Breast epithelium (tissue), 4 donors: ENCODE measurements at regions not wholly inside any gene's neighbourhood (a gene's known extent, or its start where the extent isn't known, plus 50 kb on each side); places are given as distances from the start of the nearest gene placed in this dataset.
"Not testable (repeated sequence)": the region's sequence is repeated elsewhere in the genome, so short reads cannot be mapped to it uniquely, and the experiment has no call there.

Experiments
- DNase-seq, 2 donors: peaks; one replicate each; pipeline ENCODE4 v3.0.0-alpha.2; 2019; ENCODE audit warnings: low spot score in 2 of 2
- H3K27ac ChIP-seq, 2 donors: fragments of 200-600 bp; sonication (generic) in 1 of 2; one replicate each; pipeline ENCODE4 v1.5.1; 2016 to 2019; ENCODE audit warnings: mild to moderate bottlenecking in 1 of 2
- H3K27me3 ChIP-seq, 2 donors: fragments of 200-600 bp; sonication (generic) in 1 of 2; one replicate each; pipeline versions ENCODE4 v1.5.1 to v1.6.0; 2017 to 2019; ENCODE audit warnings: control low read depth in 1 of 2, mild to moderate bottlenecking in 1 of 2
- H3K36me3 ChIP-seq: fragments of 200-600 bp; one replicate; pipeline ENCODE4 v1.5.1; 2019
- H3K4me1 ChIP-seq, 2 donors: fragments of 200-600 bp; sonication (generic); one replicate each; pipeline ENCODE4 v1.5.1; 2016 to 2019; ENCODE audit warnings: control low read depth in 1 of 2
- H3K4me3 ChIP-seq, 3 donors: fragments of 200-600 bp; sonication (generic); 1 replicate in 2 of 3; 2 replicates in 1 of 3; pipeline ENCODE4 v1.5.1; 2016 to 2019; ENCODE audit warnings: mild to moderate bottlenecking in 3 of 3, moderate library complexity in 2 of 3
- H3K9me3 ChIP-seq, 2 donors: fragments of 200-600 bp; sonication (generic) in 1 of 2; one replicate each; pipeline ENCODE4 v1.5.1; 2016 to 2019; ENCODE audit warnings: control low read depth in 1 of 2
- POLR2A ChIP-seq: fragments of 450-650 bp; IDR thresholded peaks from one replicate; pipeline ENCODE4 v1.6.1; 2016; ENCODE audit warnings: antibody characterized with exemption, mild to moderate bottlenecking, moderate library complexity
- POLR2AphosphoS5 ChIP-seq, 3 donors: sonication (generic); formaldehyde crosslinking; IDR thresholded peaks; one replicate each; pipeline ENCODE4 v1.6.1; 2017; ENCODE audit warnings: antibody characterized with exemption in 3 of 3
- intact Hi-C: fragments of 100-400 bp; cut with DNase I; formaldehyde crosslinking; loops from one replicate; pipeline ENCODE4 v1.15.1; 2023; ENCODE audit warnings: low total_unique reads
- TF ChIP-seq, protein P1 (sequence below), 3 donors: fragments of 450-650 bp; IDR thresholded peaks; one replicate each; pipeline ENCODE4 v1.5.1; 2016 to 2017; ENCODE audit warnings: antibody characterized with exemption in 3 of 3, mild to moderate bottlenecking in 3 of 3, moderate library complexity in 3 of 3

DNA sequence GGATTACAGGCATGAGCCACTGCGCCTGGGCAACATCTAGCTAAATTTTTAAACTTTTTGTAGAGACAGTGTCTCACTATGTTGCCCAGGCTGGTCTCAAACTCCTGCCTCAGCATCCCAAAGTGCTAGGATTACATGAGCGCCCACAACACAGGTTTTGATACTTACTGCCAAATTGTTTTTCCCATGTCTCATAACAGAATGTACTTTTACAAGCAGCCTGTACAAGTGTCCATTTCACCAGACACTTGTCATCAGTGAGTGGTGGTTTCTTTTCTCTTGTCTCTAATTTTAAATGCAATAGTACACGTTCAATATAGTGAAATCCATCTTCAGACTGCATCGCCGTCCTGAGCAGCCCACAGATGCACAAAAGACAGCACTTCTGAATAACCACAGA lies 116.4 kb upstream of the LYZL2 start:
- no peak for DNase-seq
- H3K4me3 ChIP-seq, result no peak overlapping the region
- no peaks in the 10 kb centered on the region for H3K27me3 ChIP-seq
- TF ChIP-seq, protein P1, sequence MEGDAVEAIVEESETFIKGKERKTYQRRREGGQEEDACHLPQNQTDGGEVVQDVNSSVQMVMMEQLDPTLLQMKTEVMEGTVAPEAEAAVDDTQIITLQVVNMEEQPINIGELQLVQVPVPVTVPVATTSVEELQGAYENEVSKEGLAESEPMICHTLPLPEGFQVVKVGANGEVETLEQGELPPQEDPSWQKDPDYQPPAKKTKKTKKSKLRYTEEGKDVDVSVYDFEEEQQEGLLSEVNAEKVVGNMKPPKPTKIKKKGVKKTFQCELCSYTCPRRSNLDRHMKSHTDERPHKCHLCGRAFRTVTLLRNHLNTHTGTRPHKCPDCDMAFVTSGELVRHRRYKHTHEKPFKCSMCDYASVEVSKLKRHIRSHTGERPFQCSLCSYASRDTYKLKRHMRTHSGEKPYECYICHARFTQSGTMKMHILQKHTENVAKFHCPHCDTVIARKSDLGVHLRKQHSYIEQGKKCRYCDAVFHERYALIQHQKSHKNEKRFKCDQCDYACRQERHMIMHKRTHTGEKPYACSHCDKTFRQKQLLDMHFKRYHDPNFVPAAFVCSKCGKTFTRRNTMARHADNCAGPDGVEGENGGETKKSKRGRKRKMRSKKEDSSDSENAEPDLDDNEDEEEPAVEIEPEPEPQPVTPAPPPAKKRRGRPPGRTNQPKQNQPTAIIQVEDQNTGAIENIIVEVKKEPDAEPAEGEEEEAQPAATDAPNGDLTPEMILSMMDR (IDR thresholded peaks at IDR 0.05), result no peak
- TF ChIP-seq POLR2A (no peak), POLR2AphosphoS5 (IDR thresholded peaks at IDR 0.05) (no peak)
- H3K4me1 ChIP-seq, result no peaks in the 10 kb centered on the region
- H3K9me3 ChIP-seq, result no peaks in the 10 kb centered on the region
- intact Hi-C loops, result no loop called here
- no peaks in the 10 kb centered on the region for H3K36me3 ChIP-seq
- no peak overlapping the region for H3K27ac ChIP-seq

DNA sequence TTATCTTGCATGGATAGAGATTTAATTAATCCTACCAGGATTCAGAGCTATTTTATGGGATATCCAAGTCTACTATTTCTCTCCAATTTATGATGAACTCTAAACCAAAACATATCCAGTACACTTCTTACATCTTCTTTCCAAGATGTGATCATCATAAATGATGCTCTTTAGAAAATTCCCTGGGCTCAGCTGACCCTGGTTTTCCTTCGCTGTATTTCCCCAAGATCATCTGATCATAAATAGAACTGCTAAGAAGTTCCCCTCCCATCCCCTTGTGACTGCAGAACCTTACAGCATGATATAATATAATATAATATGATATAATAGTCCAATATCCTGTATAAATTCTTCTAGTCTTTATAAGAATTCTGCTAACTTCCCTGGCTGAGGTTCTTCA lies 114.6 kb upstream of the LYZL2 start:
- no peaks in the 10 kb centered on the region for H3K9me3 ChIP-seq
- H3K4me3 ChIP-seq, result no peak overlapping the region
- H3K36me3 ChIP-seq, result no peaks in the 10 kb centered on the region
- no peak for DNase-seq
- TF ChIP-seq, protein P1 (IDR thresholded peaks at IDR 0.05), result no peak
- peak overlapping the region in 1 of 2 donors; percentile 23 for H3K27ac ChIP-seq
- no peaks in the 10 kb centered on the region for H3K27me3 ChIP-seq
- intact Hi-C loops, result no loop called here
- H3K4me1 ChIP-seq, result no peaks in the 10 kb centered on the region

DNA sequence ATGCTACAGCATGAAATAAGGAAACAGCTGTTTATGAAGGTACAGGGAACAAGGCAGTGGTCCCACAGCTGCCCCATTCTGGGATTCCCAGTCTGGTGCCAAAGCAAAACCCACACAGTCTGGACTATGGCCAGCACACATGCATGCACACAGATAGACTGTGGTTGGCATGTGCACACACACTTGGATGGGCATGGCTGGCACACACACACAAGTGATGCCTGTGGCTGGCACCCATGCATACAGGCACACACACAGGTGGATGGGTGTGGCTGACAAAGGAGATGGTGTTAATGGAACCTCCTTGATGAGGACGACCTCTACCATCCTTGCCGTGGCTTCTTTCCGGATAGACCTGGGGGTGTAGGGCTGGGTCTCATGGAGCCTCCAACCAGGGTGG lies 114.0 kb upstream of the LYZL2 start:
- Histone ChIP-seq H3K4me3 (no peak overlapping the region), H3K27me3 (no peaks in the 10 kb centered on the region), H3K9me3 (no peaks in the 10 kb centered on the region), H3K27ac (peak overlapping the region in 1 of 2 donors; percentile 23), H3K36me3 (no peaks in the 10 kb centered on the region), H3K4me1 (no peaks in the 10 kb centered on the region)
- intact Hi-C loops, result no loop called here
- DNase-seq, result no peak
- TF ChIP-seq POLR2AphosphoS5 (IDR thresholded peaks at IDR 0.05), result no peak
- no peak for TF ChIP-seq POLR2A
- TF ChIP-seq, protein P1 (IDR thresholded peaks at IDR 0.05), result no peak

DNA sequence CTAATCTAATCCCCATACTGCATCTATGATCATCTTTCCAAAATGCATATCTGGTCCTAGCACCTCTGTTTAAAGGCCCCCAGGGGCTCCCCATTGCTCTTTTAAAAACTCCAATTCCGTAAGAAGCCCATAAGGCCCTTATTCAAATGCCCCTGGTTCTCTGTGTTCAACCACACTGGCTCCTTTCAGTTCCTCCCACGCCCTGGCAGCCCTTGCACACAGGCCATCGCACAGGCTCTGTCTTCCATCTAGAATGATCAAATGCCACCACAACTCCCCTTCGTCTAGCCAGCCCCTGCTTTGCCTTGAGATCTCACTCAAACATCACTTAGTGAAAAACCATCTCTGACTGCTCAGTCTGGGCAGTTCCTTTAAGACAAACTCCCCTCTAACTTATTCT lies 112.9 kb upstream of the LYZL2 start:
- intact Hi-C loops, result no loop called here
- Histone ChIP-seq H3K27ac (no peak overlapping the region), H3K27me3 (no peaks in the 10 kb centered on the region), H3K9me3 (no peaks in the 10 kb centered on the region), H3K4me3 (no peak overlapping the region), H3K36me3 (no peaks in the 10 kb centered on the region), H3K4me1 (no peaks in the 10 kb centered on the region)
- no peak for TF ChIP-seq POLR2A
- TF ChIP-seq, protein P1 (IDR thresholded peaks at IDR 0.05), result no peak
- DNase-seq, result no peak

DNA sequence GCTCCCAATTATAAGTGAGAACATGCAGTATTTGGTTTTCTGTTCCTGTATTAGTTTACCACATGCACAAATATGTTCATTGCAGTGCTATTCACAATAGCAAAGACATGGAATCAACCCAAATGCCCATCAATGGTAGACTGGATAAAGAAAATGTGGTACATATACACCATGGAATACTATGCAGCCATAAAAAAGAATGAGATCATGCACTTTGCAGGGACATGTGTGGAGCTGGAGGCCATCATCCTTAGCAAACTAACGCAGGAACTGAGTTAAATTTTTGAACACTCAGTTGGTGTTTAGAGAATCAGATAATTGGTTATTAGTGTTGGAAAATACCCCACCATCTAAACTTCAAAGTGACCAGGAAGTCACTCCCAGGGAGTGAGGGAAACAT lies 111.2 kb upstream of the LYZL2 start:
- intact Hi-C loops, H3K9me3 ChIP-seq, H3K4me3 ChIP-seq, H3K27ac ChIP-seq, H3K4me1 ChIP-seq, H3K27me3 ChIP-seq, H3K36me3 ChIP-seq, DNase-seq: not testable (repeated sequence)

DNA sequence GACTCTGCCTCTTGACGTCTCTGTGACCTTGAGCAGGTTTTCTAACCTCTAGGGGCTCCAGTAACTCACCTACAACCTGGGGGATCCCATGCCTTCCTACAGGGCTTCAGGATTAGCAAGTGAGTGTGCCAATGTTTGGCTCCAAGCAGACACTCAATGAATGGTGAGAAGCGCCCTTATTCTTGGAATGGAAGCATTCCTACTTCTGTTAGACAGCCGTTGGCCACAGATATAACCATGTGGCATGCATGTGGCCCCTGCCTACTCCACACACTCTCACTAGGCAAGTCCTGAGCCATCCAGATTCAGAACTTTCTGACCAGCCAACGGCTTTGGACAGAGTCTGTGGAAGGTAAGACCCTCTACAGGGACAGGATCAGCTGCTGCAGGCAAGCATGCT lies 108.9 kb upstream of the LYZL2 start:
- TF ChIP-seq, protein P1 (IDR thresholded peaks at IDR 0.05), result no peak
- TF ChIP-seq POLR2AphosphoS5 (IDR thresholded peaks at IDR 0.05) (no peak), POLR2A (no peak)
- no peak for DNase-seq
- Histone ChIP-seq H3K9me3 (no peaks in the 10 kb centered on the region), H3K27ac (no peak overlapping the region), H3K36me3 (no peaks in the 10 kb centered on the region), H3K27me3 (no peaks in the 10 kb centered on the region), H3K4me1 (no peaks in the 10 kb centered on the region), H3K4me3 (no peak overlapping the region)
- intact Hi-C loops, result no loop called here
